ENCODE measurements at regions not wholly inside any gene's neighbourhood (a gene's known extent, or its start where the extent isn't known, plus 50 kb on each side); places are given as distances from the start of the nearest gene placed in this dataset.

GRCh38 chr5:169423580-169424278, 122.8 kb upstream of the SLIT3 start:
- H3K4me1 Mint-ChIP-seq (ENCODE audit: low read depth): no peaks in the 10 kb centered on the region

GRCh38 chr5:169422087-169422486, 121.1 kb upstream of the SLIT3 start:
- Mint-ChIP-seq H3K27me3 (ENCODE audit: low read depth) (peaks cover 2% of the 10 kb centered on the region), H3K9me3 (ENCODE audit: insufficient read depth) (no peaks in the 10 kb centered on the region), H3K4me3 (no peak overlapping the region), H3K36me3 (ENCODE audit: low read depth) (no peaks in the 10 kb centered on the region), H3K27ac (no peak overlapping the region), H3K4me1 (ENCODE audit: low read depth) (no peaks in the 10 kb centered on the region)
- ATAC-seq: no peak
- ChIA-PET CTCF (no interaction called here), POLR2A (no interaction called here)
- no peak for DNase-seq

More at GRCh38 chr5:169423580-169424278, 122.8 kb upstream of the SLIT3 start:
- POLR2A ChIA-PET: no interaction called here
- peaks cover 2% of the 10 kb centered on the region for H3K27me3 Mint-ChIP-seq (ENCODE audit: low read depth)
- ATAC-seq: no peak
- no peak overlapping the region for H3K4me3 Mint-ChIP-seq
- no peaks in the 10 kb centered on the region for H3K36me3 Mint-ChIP-seq (ENCODE audit: low read depth)
- no peaks in the 10 kb centered on the region for H3K9me3 Mint-ChIP-seq (ENCODE audit: insufficient read depth)
- CTCF ChIA-PET: no interaction called here
- H3K27ac Mint-ChIP-seq: no peak overlapping the region
- DNase-seq: no peak

- Mint-ChIP-seq H3K4me3 (no peak overlapping the region), H3K36me3 (ENCODE audit: low read depth) (no peaks in the 10 kb centered on the region), H3K27ac (no peak overlapping the region), H3K27me3 (ENCODE audit: low read depth) (peaks cover 2% of the 10 kb centered on the region), H3K9me3 (ENCODE audit: insufficient read depth) (no peaks in the 10 kb centered on the region), H3K4me1 (ENCODE audit: low read depth) (no peaks in the 10 kb centered on the region)
- DNase-seq (no peak), ATAC-seq (no peak)
- CTCF ChIA-PET: no interaction called here
- POLR2A ChIA-PET: no interaction called here
Observed at GRCh38 chr5:169421677-169422076, 120.7 kb upstream of the SLIT3 start.

- ChIA-PET POLR2A (no interaction called here), CTCF (no interaction called here)
- H3K27me3 Mint-ChIP-seq (ENCODE audit: low read depth): peaks cover 2% of the 10 kb centered on the region
- no peaks in the 10 kb centered on the region for H3K36me3 Mint-ChIP-seq (ENCODE audit: low read depth)
- no peak overlapping the region for H3K27ac Mint-ChIP-seq
- ATAC-seq (no peak), DNase-seq (no peak)
- no peaks in the 10 kb centered on the region for H3K4me1 Mint-ChIP-seq (ENCODE audit: low read depth)
- H3K9me3 Mint-ChIP-seq (ENCODE audit: insufficient read depth): no peaks in the 10 kb centered on the region
- H3K4me3 Mint-ChIP-seq: no peak overlapping the region
Observed at GRCh38 chr5:169417676-169418075, 116.7 kb upstream of the SLIT3 start.

GRCh38 chr5:169416583-169417196, 115.8 kb upstream of the SLIT3 start:
- no peak overlapping the region for H3K4me3 Mint-ChIP-seq

GRCh38 chr5:169415948-169416347, 115.0 kb upstream of the SLIT3 start:
- CTCF ChIA-PET: no interaction called here
- POLR2A ChIA-PET: no interaction called here
- H3K4me1 Mint-ChIP-seq (ENCODE audit: low read depth): no peaks in the 10 kb centered on the region
- H3K9me3 Mint-ChIP-seq (ENCODE audit: insufficient read depth): no peaks in the 10 kb centered on the region
- no peak for ATAC-seq
- no peak overlapping the region for H3K27ac Mint-ChIP-seq
- no peak overlapping the region for H3K4me3 Mint-ChIP-seq
- no peaks in the 10 kb centered on the region for H3K36me3 Mint-ChIP-seq (ENCODE audit: low read depth)
- no peak for DNase-seq
- no peaks in the 10 kb centered on the region for H3K27me3 Mint-ChIP-seq (ENCODE audit: low read depth)

More at GRCh38 chr5:169416583-169417196, 115.8 kb upstream of the SLIT3 start:
- CTCF ChIA-PET: no interaction called here
- POLR2A ChIA-PET: no interaction called here
- ATAC-seq (no peak), DNase-seq (no peak)
- H3K27ac Mint-ChIP-seq: no peak overlapping the region
- no peaks in the 10 kb centered on the region for H3K9me3 Mint-ChIP-seq (ENCODE audit: insufficient read depth)
- no peaks in the 10 kb centered on the region for H3K36me3 Mint-ChIP-seq (ENCODE audit: low read depth)
- no peaks in the 10 kb centered on the region for H3K27me3 Mint-ChIP-seq (ENCODE audit: low read depth)
- H3K4me1 Mint-ChIP-seq (ENCODE audit: low read depth): no peaks in the 10 kb centered on the region

- Mint-ChIP-seq H3K9me3 (ENCODE audit: insufficient read depth) (no peaks in the 10 kb centered on the region), H3K27me3 (ENCODE audit: low read depth) (no peaks in the 10 kb centered on the region), H3K4me1 (ENCODE audit: low read depth) (no peaks in the 10 kb centered on the region), H3K36me3 (ENCODE audit: low read depth) (no peaks in the 10 kb centered on the region), H3K4me3 (no peak overlapping the region), H3K27ac (no peak overlapping the region)
- ATAC-seq (no peak), DNase-seq (no peak)
- POLR2A ChIA-PET: no interaction called here
- CTCF ChIA-PET: no interaction called here
Observed at GRCh38 chr5:169415371-169415770, 114.4 kb upstream of the SLIT3 start.

- DNase-seq (no peak), ATAC-seq (no peak)
- Mint-ChIP-seq H3K27ac (no peak overlapping the region), H3K4me1 (ENCODE audit: low read depth) (no peaks in the 10 kb centered on the region), H3K9me3 (ENCODE audit: insufficient read depth) (no peaks in the 10 kb centered on the region), H3K27me3 (ENCODE audit: low read depth) (no peaks in the 10 kb centered on the region), H3K4me3 (no peak overlapping the region), H3K36me3 (ENCODE audit: low read depth) (no peaks in the 10 kb centered on the region)
- CTCF ChIA-PET: no interaction called here
- POLR2A ChIA-PET: no interaction called here
Observed at GRCh38 chr5:169413416-169413815, 112.5 kb upstream of the SLIT3 start.

- Mint-ChIP-seq H3K36me3 (ENCODE audit: low read depth) (no peaks in the 10 kb centered on the region), H3K9me3 (ENCODE audit: insufficient read depth) (no peaks in the 10 kb centered on the region), H3K4me1 (ENCODE audit: low read depth) (no peaks in the 10 kb centered on the region), H3K4me3 (no peak overlapping the region), H3K27me3 (ENCODE audit: low read depth) (no peaks in the 10 kb centered on the region), H3K27ac (no peak overlapping the region)
- ATAC-seq (no peak), DNase-seq (no peak)
- ChIA-PET POLR2A (no interaction called here), CTCF (no interaction called here)
Observed at GRCh38 chr5:169412831-169413230, 111.9 kb upstream of the SLIT3 start.

GRCh38 chr5:169411786-169412430, 111.0 kb upstream of the SLIT3 start:
- Mint-ChIP-seq H3K27me3 (ENCODE audit: low read depth) (no peaks in the 10 kb centered on the region), H3K4me3 (no peak overlapping the region), H3K36me3 (ENCODE audit: low read depth) (no peaks in the 10 kb centered on the region), H3K9me3 (ENCODE audit: insufficient read depth) (no peaks in the 10 kb centered on the region), H3K27ac (no peak overlapping the region), H3K4me1 (ENCODE audit: low read depth) (no peaks in the 10 kb centered on the region)
- ChIA-PET POLR2A (no interaction called here), CTCF (no interaction called here)
- ATAC-seq (no peak), DNase-seq (no peak)

- Mint-ChIP-seq H3K27me3 (ENCODE audit: low read depth) (no peaks in the 10 kb centered on the region), H3K4me3 (no peak overlapping the region), H3K4me1 (ENCODE audit: low read depth) (no peaks in the 10 kb centered on the region), H3K27ac (no peak overlapping the region), H3K9me3 (ENCODE audit: insufficient read depth) (no peaks in the 10 kb centered on the region), H3K36me3 (ENCODE audit: low read depth) (no peaks in the 10 kb centered on the region)
- DNase-seq (no peak), ATAC-seq (no peak)
- POLR2A ChIA-PET: no interaction called here
- CTCF ChIA-PET: no interaction called here
Observed at GRCh38 chr5:169410996-169411783, 110.3 kb upstream of the SLIT3 start.

GRCh38 chr5:169408731-169409130, 107.8 kb upstream of the SLIT3 start:
- ChIA-PET POLR2A (no interaction called here), CTCF (no interaction called here)
- H3K36me3 Mint-ChIP-seq (ENCODE audit: low read depth): no peaks in the 10 kb centered on the region
- no peaks in the 10 kb centered on the region for H3K4me1 Mint-ChIP-seq (ENCODE audit: low read depth)
- H3K27ac Mint-ChIP-seq: no peak overlapping the region
- no peak overlapping the region for H3K4me3 Mint-ChIP-seq
- ATAC-seq (no peak), DNase-seq (no peak)
- no peaks in the 10 kb centered on the region for H3K27me3 Mint-ChIP-seq (ENCODE audit: low read depth)
- no peaks in the 10 kb centered on the region for H3K9me3 Mint-ChIP-seq (ENCODE audit: insufficient read depth)
